AG04450 (cell line): ENCODE measurements at regions not wholly inside any gene's neighbourhood (a gene's known extent, or its start where the extent isn't known, plus 50 kb on each side); places are given as distances from the start of the nearest gene placed in this dataset.

Source experiments
- CTCF ChIA-PET: fragments of 300-600, 350-600 bp; formaldehyde crosslinking; extraction: SDS; loops from one replicate; lab custom pipeline; 2022; ENCODE audit warnings: antibody characterized with exemption, inconsistent platforms; lab: Charles Lee
- POLR2A ChIA-PET: fragments of 350-600 bp; formaldehyde crosslinking; extraction: SDS; loops from one replicate; lab custom pipeline; 2021; ENCODE audit warnings: antibody characterized with exemption, inconsistent platforms; lab: Yijun Ruan, JAX
- DNase-seq: peaks from one replicate; pipeline ENCODE4 v3.0.0-alpha.2; 2011; ENCODE audit warnings: low read depth, low spot score
- H3K27ac ChIP-seq: one replicate; pipeline ENCODE4 v1.5.1; 2012; ENCODE audit warnings: low read depth, low read length, control low read depth
- H3K27me3 ChIP-seq: one replicate; pipeline ENCODE4 v1.6.0; 2012; ENCODE audit warnings: low read length; ENCODE audit not compliant: control insufficient read depth, insufficient read depth
- H3K4me3 ChIP-seq: 2 replicates; pipeline ENCODE4 v1.5.1; 2011; ENCODE audit warnings: mild to moderate bottlenecking, low read depth, low read length, control low read depth
- H3K9me3 ChIP-seq: 2 replicates; pipeline ENCODE4 v1.5.1; 2012; ENCODE audit warnings: low read length; ENCODE audit not compliant: control insufficient read depth, insufficient read depth
- CTCF ChIP-seq: IDR thresholded peaks from 2 replicates; pipeline ENCODE4 v1.5.1; 2011; ENCODE audit warnings: low read depth, low read length, control low read depth, inconsistent platforms

- CTCF ChIA-PET: interaction anchor here (0.9 to 1.8 kb wide), 4 partner anchors 12 to 722 kb away, joined by 3 to 7 read pairs (median 4); no protein-coding TSS in a partner anchor
These were observed 248.5 kb upstream of the TUT7 start for GRCh38 chr9:86602715-86603114.

GRCh38 chr9:86601697-86602096 lies 247.5 kb upstream of the TUT7 start:
- Histone ChIP-seq H3K27me3 (no peaks in the 10 kb centered on the region), H3K27ac (no peak overlapping the region), H3K9me3 (peaks cover 3% of the 10 kb centered on the region), H3K4me3 (no peak overlapping the region)
- POLR2A ChIA-PET: no interaction called here
- CTCF ChIA-PET: interaction anchor here (1.3 to 1.8 kb wide), 4 partner anchors 115 to 723 kb away, joined by 3 to 7 read pairs (median 4); no protein-coding TSS in a partner anchor
- no peak for DNase-seq
- no peak for TF ChIP-seq CTCF

More at GRCh38 chr9:86602715-86603114, 248.5 kb upstream of the TUT7 start:
- Histone ChIP-seq H3K4me3 (no peak overlapping the region), H3K27me3 (no peaks in the 10 kb centered on the region), H3K9me3 (no peaks in the 10 kb centered on the region), H3K27ac (no peak overlapping the region)
- POLR2A ChIA-PET: no interaction called here
- no peak for TF ChIP-seq CTCF
- no peak for DNase-seq

- no peaks in the 10 kb centered on the region for H3K27me3 ChIP-seq
- no peak overlapping the region for H3K4me3 ChIP-seq
- CTCF ChIA-PET: interaction anchor here (1.5 to 1.6 kb wide), 2 partner anchors 114 to 186 kb away, joined by 4 to 5 read pairs; no protein-coding TSS in a partner anchor
- no peak overlapping the region for H3K27ac ChIP-seq
- H3K9me3 ChIP-seq: peaks cover 3% of the 10 kb centered on the region
- POLR2A ChIA-PET: no interaction called here
- DNase-seq: no peak
- no peak for TF ChIP-seq CTCF
These were observed 246.8 kb upstream of the TUT7 start for GRCh38 chr9:86600977-86601376.

- Histone ChIP-seq H3K27ac (no peak overlapping the region), H3K9me3 (peaks cover 3% of the 10 kb centered on the region), H3K4me3 (no peak overlapping the region), H3K27me3 (no peaks in the 10 kb centered on the region)
- no peak for TF ChIP-seq CTCF
- CTCF ChIA-PET: interaction anchor here (1.5 to 1.6 kb wide), 2 partner anchors 113 to 186 kb away, joined by 4 to 5 read pairs; no protein-coding TSS in a partner anchor
- no peak for DNase-seq
- POLR2A ChIA-PET: no interaction called here
These were observed 246.1 kb upstream of the TUT7 start for GRCh38 chr9:86600291-86600690.

GRCh38 chr9:86599561-86599960 lies 245.4 kb upstream of the TUT7 start:
- TF ChIP-seq CTCF: no peak
- no peak overlapping the region for H3K27ac ChIP-seq
- H3K9me3 ChIP-seq: peaks cover 3% of the 10 kb centered on the region
- DNase-seq: no peak
- CTCF ChIA-PET: interaction anchor here (1.5 kb wide), 1 partner anchor 113 kb away, joined by 4 read pairs; no protein-coding TSS in a partner anchor
- H3K4me3 ChIP-seq: no peak overlapping the region
- H3K27me3 ChIP-seq: no peaks in the 10 kb centered on the region
- POLR2A ChIA-PET: no interaction called here
